Mesendoderm (in vitro differentiated cells): ENCODE measurements at regions not wholly inside any gene's neighbourhood (a gene's known extent, or its start where the extent isn't known, plus 50 kb on each side); places are given as distances from the start of the nearest gene placed in this dataset.

Experiments
- DNase-seq: peaks from one replicate; pipeline ENCODE4 v3.0.0; 2013
- H2AK5ac ChIP-seq: 2 replicates; pipeline ENCODE4 v1.6.1; 2013; ENCODE audit warnings: low read length, inconsistent platforms
- H2BK120ac ChIP-seq: 2 replicates; pipeline ENCODE4 v1.6.1; 2013; ENCODE audit warnings: low read depth, mild to moderate bottlenecking, low read length, moderate library complexity, mixed read lengths
- H2BK15ac ChIP-seq: replicated peaks from 2 replicates; pipeline ENCODE4 v1.6.1; 2013; ENCODE audit warnings: low read depth, mild to moderate bottlenecking, moderate library complexity
- H2BK5ac ChIP-seq: 2 replicates; pipeline ENCODE4 v1.6.1; 2013; ENCODE audit warnings: low read length, inconsistent platforms
- H3K18ac ChIP-seq: 2 replicates; pipeline ENCODE4 v1.6.1; 2013; ENCODE audit warnings: mild to moderate bottlenecking, low read length, mixed read lengths
- H3K23ac ChIP-seq: one replicate; pipeline ENCODE4 v1.6.1; 2013; ENCODE audit warnings: low read length
- H3K27ac ChIP-seq: 2 replicates; pipeline ENCODE4 v1.5.1; 2013; ENCODE audit warnings: low read depth, mild to moderate bottlenecking, inconsistent platforms, low read length, moderate library complexity
- H3K27me3 ChIP-seq: 2 replicates; pipeline ENCODE4 v1.6.1; 2013; ENCODE audit warnings: low read length, control low read depth, mild to moderate bottlenecking, inconsistent platforms; ENCODE audit not compliant: insufficient read depth, poor library complexity
- H3K36me3 ChIP-seq: 2 replicates; pipeline ENCODE4 v1.6.1; 2013; ENCODE audit warnings: low read length, inconsistent platforms; ENCODE audit not compliant: control insufficient read depth, insufficient read depth
- H3K4ac ChIP-seq: one replicate; pipeline ENCODE4 v1.6.1; 2013; ENCODE audit warnings: low read depth, mild to moderate bottlenecking, low read length, moderate library complexity
- H3K4me1 ChIP-seq: 2 replicates; pipeline ENCODE4 v1.6.1; 2013; ENCODE audit warnings: low read depth, low read length, inconsistent platforms; ENCODE audit not compliant: control insufficient read depth
- H3K4me2 ChIP-seq: 2 replicates; pipeline ENCODE4 v1.6.1; 2013; ENCODE audit warnings: low read length
- H3K4me3 ChIP-seq: 2 replicates; pipeline ENCODE4 v1.5.1; 2013; ENCODE audit warnings: mild to moderate bottlenecking, low read length
- H3K56ac ChIP-seq: one replicate; pipeline ENCODE4 v1.6.1; 2013; ENCODE audit warnings: low read length
- H3K79me1 ChIP-seq: 2 replicates; pipeline ENCODE4 v1.6.1; 2013; ENCODE audit warnings: low read length, inconsistent platforms
- H3K79me2 ChIP-seq: 2 replicates; pipeline ENCODE4 v1.6.1; 2013; ENCODE audit warnings: mild to moderate bottlenecking, low read length; ENCODE audit not compliant: control insufficient read depth, insufficient read depth
- H3K9ac ChIP-seq: 2 replicates; pipeline ENCODE4 v1.6.1; 2013; ENCODE audit warnings: low read length, inconsistent platforms
- H4K5ac ChIP-seq: one replicate; pipeline ENCODE4 v1.6.1; 2013; ENCODE audit warnings: low read length
- H4K8ac ChIP-seq: one replicate; pipeline ENCODE4 v1.6.1; 2013; ENCODE audit warnings: low read depth, mild to moderate bottlenecking, control low read depth, low read length, moderate library complexity
- WGBS: extraction: QIAGEN DNeasy Blood & Tissue Kit; methylation state at CpG from one replicate; pipeline ENCODE4 v1.1.7; 2013; ENCODE audit warnings: low lambda C conversion rate, missing lambda C conversion rate; ENCODE audit not compliant: insufficient coverage; ENCODE audit errors: extremely low coverage; 5-methylcytosine and 5-hydroxymethylcytosine counted together

DNA sequence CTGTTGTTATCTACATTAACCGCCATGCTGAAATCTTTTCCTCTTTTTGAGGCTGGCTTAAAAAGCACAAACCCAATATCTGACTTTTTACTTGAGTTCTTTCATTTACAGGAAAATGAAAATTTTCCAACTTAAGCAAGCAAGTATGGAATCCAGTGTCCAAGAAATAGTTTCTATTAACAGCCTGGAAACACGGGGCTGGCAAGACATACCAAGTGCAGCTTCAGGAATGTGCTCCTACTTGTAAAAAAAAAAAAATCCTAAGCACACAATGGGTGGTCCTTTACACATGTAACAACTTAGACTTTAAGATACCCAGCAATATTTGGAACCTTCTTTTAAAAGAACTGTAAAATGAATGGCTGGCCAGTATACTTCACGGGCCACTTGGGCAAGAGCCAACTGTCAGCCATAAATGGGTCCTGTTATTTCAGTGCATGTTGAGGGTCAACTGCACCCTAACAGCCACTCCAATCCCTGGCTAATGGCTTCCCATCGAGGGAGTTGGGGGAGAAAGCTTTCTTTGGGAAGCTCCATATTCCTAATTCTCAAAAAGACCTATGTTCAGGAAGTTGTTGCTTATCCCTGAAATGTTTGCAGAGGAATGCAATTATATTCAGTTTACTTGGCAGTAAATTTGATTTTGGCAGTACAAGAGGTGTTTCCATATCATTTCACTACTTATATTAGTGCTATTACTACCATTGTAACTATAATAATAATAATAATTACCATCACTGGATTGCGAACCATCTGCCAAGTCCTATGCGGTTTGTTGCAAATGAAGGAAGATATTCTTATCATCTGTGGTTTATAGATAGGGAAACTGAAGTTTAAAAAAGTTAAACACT lies 236.4 kb upstream of the TMEM72 start:
- no peak overlapping the region for H3K4ac ChIP-seq
- H3K36me3 ChIP-seq: no peaks in the 10 kb centered on the region
- H3K56ac ChIP-seq: no peak overlapping the region
- no peak overlapping the region for H3K9ac ChIP-seq
- no peak overlapping the region for H3K4me2 ChIP-seq
- H4K8ac ChIP-seq: no peak overlapping the region
- H3K27ac ChIP-seq: no peak overlapping the region
- H3K4me1 ChIP-seq: no peaks in the 10 kb centered on the region
- H2BK5ac ChIP-seq: no peak overlapping the region
- no CpG with 5 or more reads among the region's 6 CpGs for WGBS
- no peaks in the 10 kb centered on the region for H3K79me1 ChIP-seq
- H2BK15ac ChIP-seq: no peak overlapping the region
- DNase-seq: no peak
- H3K27me3 ChIP-seq: no peaks in the 10 kb centered on the region
- H3K23ac ChIP-seq: no peak overlapping the region
- H3K18ac ChIP-seq: no peak overlapping the region
- no peak overlapping the region for H3K4me3 ChIP-seq
- H2BK120ac ChIP-seq: no peak overlapping the region
- no peaks in the 10 kb centered on the region for H3K79me2 ChIP-seq
- H4K5ac ChIP-seq: no peak overlapping the region
- H2AK5ac ChIP-seq: no peak overlapping the region

DNA sequence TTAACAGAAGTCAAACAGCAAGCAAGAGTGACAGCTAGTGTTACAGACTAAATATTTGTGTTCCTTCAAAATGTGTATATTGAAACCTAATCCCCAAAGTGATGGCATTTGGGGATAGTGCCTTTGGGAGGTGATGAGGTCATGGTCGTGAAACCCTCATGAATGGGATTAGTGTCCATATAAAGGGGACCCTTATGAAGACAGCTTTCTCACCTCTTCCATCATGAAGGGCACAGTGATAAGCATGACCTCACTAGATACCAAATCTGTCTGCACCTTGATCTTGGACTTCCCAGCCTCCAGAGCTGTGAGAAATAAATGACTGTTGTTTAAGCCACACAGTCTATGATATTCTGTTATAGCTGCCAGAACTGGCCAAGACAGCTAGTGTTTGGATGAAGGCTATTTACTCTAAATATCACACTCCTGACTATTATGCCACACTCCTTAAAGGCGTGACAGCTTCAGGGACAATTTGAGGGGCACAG lies 235.7 kb upstream of the TMEM72 start:
- no peak overlapping the region for H3K4ac ChIP-seq
- no peak for DNase-seq
- H3K79me1 ChIP-seq: no peaks in the 10 kb centered on the region
- H2BK5ac ChIP-seq: no peak overlapping the region
- H4K5ac ChIP-seq: no peak overlapping the region
- no peak overlapping the region for H3K27ac ChIP-seq
- H3K79me2 ChIP-seq: no peaks in the 10 kb centered on the region
- H3K4me1 ChIP-seq: no peaks in the 10 kb centered on the region
- WGBS: no CpG with 5 or more reads among the region's 2 CpGs
- H2AK5ac ChIP-seq: no peak overlapping the region
- no peaks in the 10 kb centered on the region for H3K27me3 ChIP-seq
- H3K56ac ChIP-seq: no peak overlapping the region
- no peak overlapping the region for H2BK120ac ChIP-seq
- H2BK15ac ChIP-seq: no peak overlapping the region
- no peak overlapping the region for H3K9ac ChIP-seq
- no peak overlapping the region for H3K23ac ChIP-seq
- H3K4me3 ChIP-seq: no peak overlapping the region
- no peak overlapping the region for H3K18ac ChIP-seq
- H4K8ac ChIP-seq: no peak overlapping the region
- no peaks in the 10 kb centered on the region for H3K36me3 ChIP-seq
- no peak overlapping the region for H3K4me2 ChIP-seq

DNA sequence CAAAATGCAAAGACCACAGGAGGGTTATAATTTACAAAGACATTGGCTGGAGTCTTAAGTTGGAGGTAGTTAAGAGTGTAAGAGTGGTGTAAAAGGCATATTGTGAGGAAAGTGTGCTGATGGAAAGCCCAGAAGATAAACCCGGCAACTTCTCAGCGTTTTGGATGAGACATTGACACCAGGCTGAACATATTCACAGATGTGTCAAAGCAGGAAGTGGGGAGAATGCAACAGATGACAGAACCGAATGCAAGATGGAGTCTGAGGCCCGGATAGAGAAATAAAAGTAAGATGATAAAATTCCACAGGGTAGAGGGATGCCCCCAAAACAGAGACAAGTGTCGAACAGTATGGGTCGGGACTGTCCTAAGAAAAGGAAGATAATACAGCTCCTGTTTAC lies 230.4 kb upstream of the TMEM72 start:
- no peaks in the 10 kb centered on the region for H3K36me3 ChIP-seq
- DNase-seq: no peak
- H3K56ac ChIP-seq: no peak overlapping the region
- no peak overlapping the region for H3K4ac ChIP-seq
- no peak overlapping the region for H4K5ac ChIP-seq
- no peak overlapping the region for H2BK15ac ChIP-seq
- no peak overlapping the region for H2AK5ac ChIP-seq
- no peak overlapping the region for H2BK5ac ChIP-seq
- no peak overlapping the region for H3K9ac ChIP-seq
- no peaks in the 10 kb centered on the region for H3K79me1 ChIP-seq
- H3K23ac ChIP-seq: no peak overlapping the region
- H3K79me2 ChIP-seq: no peaks in the 10 kb centered on the region
- H3K4me1 ChIP-seq: no peaks in the 10 kb centered on the region
- no peak overlapping the region for H3K4me3 ChIP-seq
- H3K27ac ChIP-seq: no peak overlapping the region
- H3K4me2 ChIP-seq: no peak overlapping the region
- H3K18ac ChIP-seq: no peak overlapping the region
- no peak overlapping the region for H4K8ac ChIP-seq
- WGBS: no CpG with 5 or more reads among the region's 6 CpGs
- H3K27me3 ChIP-seq: no peaks in the 10 kb centered on the region
- no peak overlapping the region for H2BK120ac ChIP-seq

DNA sequence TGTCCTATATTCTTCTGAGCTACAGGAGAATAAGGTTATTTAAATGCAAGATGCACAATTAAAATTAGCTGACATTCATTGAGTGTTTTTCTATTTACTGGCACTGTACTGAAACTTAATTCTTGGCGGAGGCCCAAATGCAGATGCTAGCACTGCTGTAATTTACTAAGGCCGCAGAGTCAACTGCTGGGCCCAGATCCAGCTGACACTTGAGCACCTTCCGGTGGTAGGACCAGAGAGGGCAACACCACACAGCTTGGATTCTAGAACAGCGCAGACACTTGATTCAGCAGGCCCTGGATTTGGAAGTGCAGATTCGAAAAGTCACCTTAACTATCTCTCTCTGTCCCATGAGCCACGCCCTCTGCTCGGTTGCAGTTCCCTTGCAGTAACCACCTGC lies 228.6 kb upstream of the TMEM72 start:
- no peak overlapping the region for H3K23ac ChIP-seq
- no CpG with 5 or more reads among the region's 7 CpGs for WGBS
- no peak overlapping the region for H4K8ac ChIP-seq
- no peak overlapping the region for H3K4me3 ChIP-seq
- no peaks in the 10 kb centered on the region for H3K79me2 ChIP-seq
- H3K4me2 ChIP-seq: no peak overlapping the region
- no peaks in the 10 kb centered on the region for H3K36me3 ChIP-seq
- no peak overlapping the region for H3K9ac ChIP-seq
- H2BK5ac ChIP-seq: no peak overlapping the region
- H3K27me3 ChIP-seq: no peaks in the 10 kb centered on the region
- no peak overlapping the region for H3K4ac ChIP-seq
- no peak overlapping the region for H2AK5ac ChIP-seq
- no peak overlapping the region for H3K27ac ChIP-seq
- H3K18ac ChIP-seq: no peak overlapping the region
- no peak for DNase-seq
- no peak overlapping the region for H2BK120ac ChIP-seq
- no peak overlapping the region for H3K56ac ChIP-seq
- H4K5ac ChIP-seq: no peak overlapping the region
- no peaks in the 10 kb centered on the region for H3K79me1 ChIP-seq
- H2BK15ac ChIP-seq: no peak overlapping the region
- no peaks in the 10 kb centered on the region for H3K4me1 ChIP-seq

DNA sequence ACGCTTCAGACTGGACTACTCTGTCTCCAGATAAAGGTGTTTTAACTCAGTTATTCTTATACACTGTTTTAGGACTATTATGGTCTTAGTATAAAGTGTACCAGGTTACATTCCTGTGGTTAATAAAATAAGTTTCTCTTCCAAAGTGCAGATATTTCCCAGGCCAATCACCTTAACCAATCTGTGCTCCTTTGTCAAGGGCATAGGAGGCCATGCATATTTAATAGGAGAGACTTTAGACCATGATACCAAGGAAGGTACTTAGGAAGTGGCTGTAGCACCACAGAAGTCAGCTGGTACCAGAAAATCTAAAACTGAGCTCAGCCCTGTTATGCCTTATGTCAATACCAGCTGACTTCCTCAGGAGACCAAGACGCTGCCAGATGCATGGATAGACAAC lies 226.5 kb upstream of the TMEM72 start:
- no peak overlapping the region for H4K5ac ChIP-seq
- no peaks in the 10 kb centered on the region for H3K79me2 ChIP-seq
- H3K18ac ChIP-seq: no peak overlapping the region
- no peaks in the 10 kb centered on the region for H3K36me3 ChIP-seq
- H3K56ac ChIP-seq: no peak overlapping the region
- H3K4me3 ChIP-seq: no peak overlapping the region
- no peak overlapping the region for H2BK15ac ChIP-seq
- DNase-seq: no peak
- no peak overlapping the region for H3K4me2 ChIP-seq
- no peak overlapping the region for H2BK5ac ChIP-seq
- no peaks in the 10 kb centered on the region for H3K27me3 ChIP-seq
- H2AK5ac ChIP-seq: no peak overlapping the region
- WGBS: no CpG with 5 or more reads among the region's 2 CpGs
- H3K4me1 ChIP-seq: no peaks in the 10 kb centered on the region
- H4K8ac ChIP-seq: no peak overlapping the region
- no peak overlapping the region for H3K23ac ChIP-seq
- H2BK120ac ChIP-seq: no peak overlapping the region
- H3K9ac ChIP-seq: no peak overlapping the region
- H3K4ac ChIP-seq: no peak overlapping the region
- H3K79me1 ChIP-seq: no peaks in the 10 kb centered on the region
- H3K27ac ChIP-seq: no peak overlapping the region

DNA sequence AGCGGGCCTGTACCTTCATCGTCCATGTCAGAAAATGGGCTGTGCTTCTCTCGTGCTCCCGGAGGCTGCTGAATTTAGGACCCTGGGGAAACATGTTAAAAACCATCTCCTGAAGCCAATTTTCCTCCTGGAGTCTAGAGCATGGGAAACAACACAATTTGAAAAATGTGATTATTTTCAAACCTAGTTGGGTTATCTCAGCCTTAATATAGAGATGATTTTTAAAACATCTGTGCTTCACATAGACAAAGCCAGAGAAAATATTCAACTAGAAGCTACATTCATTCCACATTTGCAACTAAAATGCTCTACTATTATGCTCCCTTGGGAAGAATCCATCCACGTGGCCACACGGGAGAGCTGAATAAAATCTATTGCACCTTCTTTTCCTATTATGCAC lies 225.9 kb upstream of the TMEM72 start:
- H3K4me3 ChIP-seq: no peak overlapping the region
- no peak overlapping the region for H2BK15ac ChIP-seq
- no peak overlapping the region for H3K27ac ChIP-seq
- H4K5ac ChIP-seq: no peak overlapping the region
- no peak overlapping the region for H2BK120ac ChIP-seq
- no peaks in the 10 kb centered on the region for H3K36me3 ChIP-seq
- H3K79me2 ChIP-seq: no peaks in the 10 kb centered on the region
- H3K4ac ChIP-seq: no peak overlapping the region
- H3K4me1 ChIP-seq: no peaks in the 10 kb centered on the region
- H3K56ac ChIP-seq: no peak overlapping the region
- no peak overlapping the region for H3K23ac ChIP-seq
- no peak for DNase-seq
- WGBS: no CpG with 5 or more reads among the region's 6 CpGs
- no peaks in the 10 kb centered on the region for H3K27me3 ChIP-seq
- H3K18ac ChIP-seq: no peak overlapping the region
- H3K4me2 ChIP-seq: no peak overlapping the region
- no peak overlapping the region for H2AK5ac ChIP-seq
- no peaks in the 10 kb centered on the region for H3K79me1 ChIP-seq
- H2BK5ac ChIP-seq: no peak overlapping the region
- no peak overlapping the region for H4K8ac ChIP-seq
- H3K9ac ChIP-seq: no peak overlapping the region
